HG03520 (cell line): ENCODE measurements at regions not wholly inside any gene's neighbourhood (a gene's known extent, or its start where the extent isn't known, plus 50 kb on each side); places are given as distances from the start of the nearest gene placed in this dataset.

Experiments
- ATAC-seq: cut with Tn5 transposase; IDR thresholded peaks from one replicate; pipeline ENCODE4 v1.9.1; 2021; ENCODE audit warnings: mild to moderate bottlenecking, moderate library complexity; ENCODE audit not compliant: unreplicated experiment

- no peak for ATAC-seq
Measured at GRCh38 chr16:85162478-85163277, 50.4 kb upstream of the CIBAR2 start.

- ATAC-seq: no peak
Measured at GRCh38 chr16:85163278-85164112, 51.2 kb upstream of the CIBAR2 start.

- ATAC-seq: no peak
Measured at GRCh38 chr16:85164431-85164830, 52.2 kb upstream of the CIBAR2 start.

GRCh38 chr16:85164838-85165516 lies 52.7 kb upstream of the CIBAR2 start:
- no peak for ATAC-seq

- ATAC-seq: no peak
Measured at GRCh38 chr16:85165781-85166180, 53.5 kb upstream of the CIBAR2 start.

- ATAC-seq: no peak
Measured at GRCh38 chr16:85166281-85166680, 54.0 kb upstream of the CIBAR2 start.

GRCh38 chr16:85166699-85167588 lies 54.7 kb upstream of the CIBAR2 start:
- no peak for ATAC-seq

GRCh38 chr16:85167589-85168537 lies 55.6 kb upstream of the CIBAR2 start:
- no peak for ATAC-seq

- ATAC-seq: no peak
Measured at GRCh38 chr16:85168732-85169256, 56.5 kb upstream of the CIBAR2 start.

GRCh38 chr16:85169333-85170065 lies 57.2 kb upstream of the CIBAR2 start:
- ATAC-seq: no peak

GRCh38 chr16:85170066-85170491 lies 57.8 kb upstream of the CIBAR2 start:
- ATAC-seq: no peak

- ATAC-seq: no peak
Measured at GRCh38 chr16:85170590-85171003, 58.3 kb upstream of the CIBAR2 start.

GRCh38 chr16:85171004-85171758 lies 58.9 kb upstream of the CIBAR2 start:
- no peak for ATAC-seq

GRCh38 chr16:85171759-85172454 lies 59.6 kb upstream of the CIBAR2 start:
- ATAC-seq: no peak

GRCh38 chr16:85172455-85173145 lies 60.3 kb upstream of the CIBAR2 start:
- no peak for ATAC-seq

- ATAC-seq: no peak
Measured at GRCh38 chr16:85173146-85173980, 61.1 kb upstream of the CIBAR2 start.
